GM21619 (cell line): ENCODE measurements at regions not wholly inside any gene's neighbourhood (a gene's known extent, or its start where the extent isn't known, plus 50 kb on each side); places are given as distances from the start of the nearest gene placed in this dataset.
"Not testable (repeated sequence)": the region's sequence is repeated elsewhere in the genome, so short reads cannot be mapped to it uniquely, and the experiment has no call there.

Experiments
- ATAC-seq: cut with Tn5 transposase; IDR thresholded peaks from one replicate; pipeline ENCODE4 v1.9.1; 2021; ENCODE audit not compliant: unreplicated experiment

DNA sequence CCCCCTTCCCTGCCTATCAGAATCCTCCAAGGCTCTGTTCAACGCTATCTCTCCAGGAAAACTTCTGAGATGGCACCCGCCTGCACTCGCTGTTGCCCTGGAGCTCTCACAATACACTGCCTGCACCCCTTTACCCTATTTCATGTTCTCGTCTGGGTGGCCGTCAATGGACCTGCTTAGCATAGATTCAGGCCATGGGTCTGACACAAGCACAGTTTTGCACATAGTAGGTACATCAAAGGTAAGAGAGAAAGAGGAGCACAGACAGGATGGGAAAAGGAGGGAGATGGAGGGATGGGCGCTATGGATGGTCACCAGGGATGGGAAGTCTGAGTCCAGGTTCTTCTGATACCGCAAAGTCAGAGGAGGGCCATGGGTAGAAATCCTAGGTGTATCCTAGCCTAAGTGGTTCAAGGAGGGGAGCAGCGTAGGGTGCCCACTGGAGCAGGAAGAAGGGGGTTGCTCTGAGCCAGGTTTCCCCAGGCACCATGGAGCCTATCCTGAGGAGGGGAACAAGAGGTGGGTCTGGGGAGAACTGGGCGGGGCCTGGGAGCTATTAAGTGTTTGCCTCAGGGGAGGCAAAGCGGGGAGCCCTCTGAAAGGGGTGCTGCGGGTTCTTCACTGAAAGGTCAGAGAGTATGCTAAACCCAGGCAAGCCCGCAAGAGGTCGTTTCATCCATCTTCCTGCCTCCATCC lies 89.3 kb downstream of the MRPL14 start:
- ATAC-seq: no peak

DNA sequence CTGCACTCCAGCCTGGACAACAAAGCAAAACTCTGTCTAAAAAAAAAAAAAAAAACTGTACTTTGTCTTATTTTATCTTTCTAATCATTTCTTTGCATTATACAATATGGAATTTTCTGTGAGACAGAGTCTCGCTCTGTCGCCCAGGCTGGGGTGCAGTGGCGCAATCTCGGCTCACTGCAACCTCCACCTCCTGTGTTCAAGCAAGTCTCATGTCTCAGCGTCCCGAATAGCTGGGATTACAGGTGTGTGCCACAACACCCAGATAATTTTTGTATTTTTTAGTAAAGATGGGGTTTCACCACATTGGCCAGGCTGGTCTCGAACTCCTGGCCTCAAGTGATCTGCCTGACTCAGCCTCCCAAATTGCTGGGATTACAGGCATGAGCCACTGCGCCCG lies 90.0 kb downstream of the MRPL14 start:
- ATAC-seq: not testable (repeated sequence)

DNA sequence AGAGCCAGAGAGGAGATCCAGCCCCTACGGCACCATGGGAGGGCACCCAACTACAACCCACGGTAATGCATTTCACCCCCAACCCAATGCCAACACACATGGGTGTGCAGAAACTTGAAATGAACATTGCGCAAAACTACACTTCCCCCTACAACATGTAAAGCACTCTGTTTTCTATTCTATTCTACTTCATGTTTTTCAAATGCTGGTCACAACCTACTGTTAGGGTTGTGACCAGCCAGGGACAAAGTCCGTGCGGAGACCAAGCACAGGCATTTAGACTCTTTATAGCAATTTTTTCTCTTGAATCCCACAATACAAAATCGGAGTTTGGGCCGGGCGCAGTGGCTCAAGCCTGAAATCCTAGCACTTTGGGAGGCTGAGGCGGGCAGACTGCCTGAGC lies 90.6 kb downstream of the MRPL14 start:
- no peak for ATAC-seq

GRCh38 chr6:44036196-44036595 lies 91.1 kb downstream of the MRPL14 start:
- ATAC-seq: no peak

DNA sequence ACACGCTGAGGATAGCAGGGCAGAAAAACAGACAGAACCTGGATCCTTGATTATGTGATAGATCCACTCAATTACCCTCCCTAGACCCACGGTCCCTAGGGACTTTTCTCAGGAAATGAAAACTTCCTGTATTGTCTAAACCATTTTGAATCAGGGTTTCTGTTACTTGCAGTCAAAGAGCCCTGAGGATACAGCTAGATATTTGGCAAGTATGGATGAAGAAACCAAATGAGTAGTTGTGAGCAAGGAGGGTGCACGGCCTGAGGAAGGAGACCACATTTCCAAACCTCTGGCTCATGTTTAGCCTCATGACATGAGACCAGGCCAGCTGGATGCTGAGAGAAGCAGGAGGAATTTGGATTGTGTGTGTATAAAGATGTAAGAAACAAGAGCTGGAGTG lies 91.6 kb downstream of the MRPL14 start:
- no peak for ATAC-seq

- ATAC-seq: no peak
Measured at GRCh38 chr6:44034931-44035345, 92.3 kb downstream of the MRPL14 start.

DNA sequence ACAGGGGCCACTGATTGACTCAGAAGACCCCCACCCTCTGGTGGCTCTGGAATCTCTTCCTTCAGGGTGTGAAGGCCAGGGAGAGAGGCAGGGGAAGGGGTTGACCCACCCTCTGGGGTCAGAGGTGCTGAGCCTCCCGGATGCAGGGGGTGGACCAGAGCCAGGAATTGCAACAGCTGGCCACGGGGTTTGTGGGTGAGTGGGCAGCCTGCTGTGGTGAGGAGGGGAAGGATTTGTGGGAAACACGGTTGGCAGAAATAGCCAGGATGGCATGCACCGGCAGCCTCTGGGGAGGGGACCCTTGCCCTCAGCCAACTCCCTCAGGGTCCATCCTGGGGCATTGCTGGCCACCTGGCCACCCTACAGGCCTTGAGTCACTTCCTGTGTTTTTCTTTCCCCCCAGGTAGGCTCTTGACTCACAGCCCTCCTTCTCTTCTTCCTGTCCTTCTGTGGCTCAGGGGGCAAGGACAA lies 92.8 kb downstream of the MRPL14 start:
- ATAC-seq: no peak

GRCh38 chr6:44030812-44031454 lies 96.3 kb downstream of the MRPL14 start:
- no peak for ATAC-seq

DNA sequence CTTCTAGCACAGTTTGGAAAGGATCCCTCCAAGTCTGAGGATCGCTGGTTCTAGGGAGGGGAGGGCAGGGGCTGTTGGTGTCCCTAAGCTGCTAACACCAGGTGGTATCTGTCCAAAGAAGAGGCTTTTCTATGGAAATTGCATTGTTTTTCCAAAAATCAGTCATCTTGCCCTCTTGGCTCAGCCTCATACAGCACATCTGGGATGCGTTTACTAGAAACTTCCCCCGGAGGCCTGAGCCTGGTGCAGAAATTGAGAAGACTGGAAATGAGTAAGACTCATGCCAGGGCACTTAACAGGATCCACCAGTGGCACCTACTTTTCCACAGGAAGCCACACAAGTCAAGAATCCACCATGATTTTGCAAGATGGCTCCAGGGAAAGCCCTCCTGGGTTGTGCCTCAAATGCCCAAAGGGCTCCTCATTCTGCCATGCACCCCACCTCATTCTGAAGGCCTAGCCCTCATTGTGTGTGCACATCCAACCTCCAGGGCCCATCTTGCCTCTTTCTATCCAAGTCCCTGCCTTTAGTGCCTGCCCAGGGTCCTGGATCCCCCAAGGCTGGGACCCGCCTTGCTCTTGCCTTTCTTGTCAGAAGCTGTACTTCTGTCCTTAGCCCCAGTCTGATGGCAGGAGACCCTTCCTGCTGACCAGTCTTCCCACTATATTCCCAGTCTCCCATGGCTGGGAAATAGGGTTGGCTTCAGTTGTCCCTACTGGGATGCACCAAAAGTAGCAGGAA lies 97.6 kb downstream of the MRPL14 start:
- no peak for ATAC-seq

DNA sequence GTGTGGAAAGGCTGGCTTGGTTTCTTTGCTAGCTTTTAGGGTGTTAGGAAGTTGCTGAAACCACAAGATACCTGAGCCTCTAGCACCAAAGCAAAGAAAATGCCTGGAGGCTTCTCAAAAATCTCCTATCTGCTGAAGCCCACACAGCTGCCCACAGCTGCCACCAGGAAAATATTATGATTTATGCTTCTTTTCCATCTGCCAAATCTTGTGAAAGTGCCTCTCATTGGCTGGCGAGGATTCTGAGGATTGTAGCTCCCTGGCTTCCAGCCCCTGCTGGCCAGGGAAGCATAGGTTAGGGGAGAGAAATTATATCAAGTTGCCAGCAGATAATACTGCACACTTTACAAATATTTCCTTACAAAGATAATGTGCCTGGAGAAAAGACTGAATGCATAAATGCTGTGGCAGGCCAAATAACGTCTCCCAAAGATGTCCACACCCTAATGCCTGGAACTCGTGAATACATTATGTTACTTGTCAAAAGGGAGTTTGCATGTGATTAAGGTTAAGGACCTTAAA lies 98.4 kb downstream of the MRPL14 start:
- ATAC-seq: no peak

- ATAC-seq: no peak
Measured at GRCh38 chr6:44025226-44025625, 102.0 kb downstream of the MRPL14 start.

- no peak for ATAC-seq
Measured at GRCh38 chr6:44024574-44025219, 102.6 kb downstream of the MRPL14 start.

DNA sequence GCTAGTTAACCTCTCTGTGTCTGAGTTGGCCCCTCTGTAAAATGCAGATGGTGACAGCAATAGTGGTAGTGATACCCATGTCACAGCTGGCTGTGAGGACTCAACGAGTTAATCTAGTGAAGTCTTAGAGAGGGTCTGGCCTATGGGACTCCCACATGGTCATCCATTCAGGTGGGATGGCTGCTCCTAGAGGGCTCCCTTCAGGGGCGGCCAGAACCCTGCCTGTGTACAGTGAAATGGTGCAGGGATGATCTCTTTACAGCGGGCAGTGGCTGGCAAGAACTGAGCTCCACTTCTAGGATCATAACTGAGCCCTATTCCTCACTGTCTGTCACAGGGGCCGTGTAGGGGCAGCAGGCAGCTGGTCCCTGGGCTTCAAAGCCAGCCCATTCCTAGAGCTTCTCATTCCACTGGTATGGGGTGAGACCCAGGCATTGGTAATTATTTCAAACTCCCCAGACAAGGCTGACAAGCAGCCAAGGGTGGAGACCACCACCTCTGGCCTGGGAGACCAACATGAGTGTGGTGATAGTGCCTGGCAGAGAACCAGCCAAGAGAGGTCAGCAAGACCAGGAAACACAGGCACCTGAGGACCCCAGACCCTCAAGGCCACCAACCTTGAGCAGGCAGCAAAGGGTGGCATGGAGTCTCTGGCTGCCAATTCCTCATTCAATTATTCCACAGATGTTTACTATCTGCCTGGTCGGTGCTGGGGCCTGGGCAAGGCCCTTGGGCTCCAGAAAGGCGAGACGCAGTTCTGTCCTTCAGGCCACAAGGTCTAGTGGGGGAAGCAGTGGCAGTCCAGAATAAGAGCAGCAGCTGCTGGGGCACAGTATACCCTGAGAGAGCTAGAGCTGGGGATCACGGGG lies 103.4 kb downstream of the MRPL14 start:
- no peak for ATAC-seq

GRCh38 chr6:44022671-44023352 lies 104.4 kb downstream of the MRPL14 start:
- no peak for ATAC-seq

- ATAC-seq: no peak
Measured at GRCh38 chr6:44022296-44022661, 105.0 kb downstream of the MRPL14 start.

GRCh38 chr6:44021589-44022295 lies 105.5 kb downstream of the MRPL14 start:
- no peak for ATAC-seq

DNA sequence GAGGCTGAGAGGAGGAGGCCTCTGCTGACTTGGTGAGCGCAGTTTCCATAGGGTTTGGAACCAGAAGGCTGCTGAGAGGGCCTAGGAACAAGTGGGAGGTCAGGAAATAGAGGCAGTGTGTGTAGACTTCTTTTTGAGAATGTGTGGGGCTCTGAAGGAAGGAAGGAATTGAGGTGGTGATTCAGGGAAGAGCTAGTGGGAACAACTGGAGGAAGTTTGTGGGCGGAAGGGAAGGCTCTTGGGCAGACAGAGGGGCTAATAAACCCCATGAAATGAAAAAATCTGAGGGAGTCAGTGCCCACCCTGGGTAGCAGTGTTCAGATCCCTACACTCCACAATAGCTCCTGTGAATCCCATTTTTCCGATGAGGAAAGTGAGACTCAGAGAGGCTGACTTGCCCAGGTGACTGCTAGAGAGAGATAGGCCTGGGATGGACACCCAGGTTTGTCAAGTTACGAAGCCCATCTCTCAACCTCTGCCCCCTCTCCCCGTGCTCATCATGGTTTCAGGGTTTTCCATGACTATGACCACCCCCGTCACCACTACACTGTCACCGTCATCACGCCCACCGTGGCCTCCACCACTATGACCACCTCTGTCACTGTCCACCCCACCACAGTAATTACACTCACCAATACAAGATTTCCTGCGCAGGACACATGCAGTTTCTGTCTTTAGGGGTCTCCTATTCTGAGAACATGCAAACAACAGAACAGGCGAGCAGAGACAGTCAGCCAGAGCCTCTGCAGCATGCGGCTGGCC lies 106.4 kb downstream of the MRPL14 start:
- ATAC-seq: no peak

DNA sequence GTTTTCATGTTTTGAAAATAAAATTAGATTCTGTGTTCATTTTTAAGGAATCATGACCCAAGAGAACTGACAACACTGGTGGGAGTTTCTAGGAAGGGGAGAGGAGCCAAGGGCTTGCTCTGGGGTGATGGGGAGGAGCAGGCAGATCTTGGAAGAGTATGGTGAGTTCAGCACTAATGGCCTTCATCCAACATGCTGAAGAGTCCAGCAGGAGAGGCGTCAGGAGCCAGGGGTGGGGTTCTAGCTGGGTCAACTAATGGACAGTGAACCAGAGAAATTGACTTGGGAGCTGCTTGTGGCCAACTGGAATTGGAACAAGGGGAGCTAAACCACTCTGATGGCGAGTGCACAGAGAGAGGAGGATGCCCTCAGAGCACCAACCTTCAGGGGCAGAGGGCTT lies 107.1 kb downstream of the MRPL14 start:
- ATAC-seq: no peak
